HL-60 (cell line): ENCODE measurements at regions not wholly inside any gene's neighbourhood (a gene's known extent, or its start where the extent isn't known, plus 50 kb on each side); places are given as distances from the start of the nearest gene placed in this dataset.

Source experiments
- CTCF ChIP-seq: IDR thresholded peaks from one replicate; pipeline ENCODE4 v1.5.1; 2011; ENCODE audit warnings: low read length, control low read depth, inconsistent platforms; ENCODE audit not compliant: insufficient read depth
- REST ChIP-seq: IDR thresholded peaks from 2 replicates; pipeline ENCODE4 v1.6.1; 2012; ENCODE audit warnings: low read depth; ENCODE audit not compliant: insufficient replicate concordance

GRCh38 chr2:168401048-168401556 is 55.0 kb upstream of the CERS6 start:
- TF ChIP-seq CTCF (no peak), REST (no peak)
